ENCODE measurements at regions not wholly inside any gene's neighbourhood (a gene's known extent, or its start where the extent isn't known, plus 50 kb on each side); places are given as distances from the start of the nearest gene placed in this dataset.

- TF ChIP-seq CTCF (IDR thresholded peaks at IDR 0.05 in 2 of 3, conservative IDR thresholded peaks at IDR 0.05 in 1 of 3; ENCODE audit: borderline replicate concordance in 1 of 3, insufficient read depth in 1 of 3, low read depth in 2 of 3, low read length in 2 of 3) = no peak
- no peak for TF ChIP-seq SIN3A (IDR thresholded peaks at IDR 0.05; ENCODE audit: low read depth)
- no peak for TF ChIP-seq POLR2A (IDR thresholded peaks at IDR 0.05; ENCODE audit: borderline replicate concordance, extremely low read depth, insufficient read depth, insufficient read length)
- TF ChIP-seq JUND (IDR thresholded peaks at IDR 0.05) = no peak
- TF ChIP-seq EZH2phosphoT487 (IDR thresholded peaks at IDR 0.05; ENCODE audit: borderline replicate concordance) = no peak
- no peak for TF ChIP-seq MAX (IDR thresholded peaks at IDR 0.05)
- TF ChIP-seq RAD21 (IDR thresholded peaks at IDR 0.05; ENCODE audit: low read depth) = no peak
- TF ChIP-seq EZH2 (IDR thresholded peaks at IDR 0.05) = no peak
- TF ChIP-seq REST (IDR thresholded peaks at IDR 0.05; ENCODE audit: low read depth) = no peak
- TF ChIP-seq SRF (IDR thresholded peaks at IDR 0.05; ENCODE audit: low read depth) = no peak
- TF ChIP-seq POLR2AphosphoS5 (IDR thresholded peaks at IDR 0.05; ENCODE audit: low read depth, low read length) = no peak
- no peak for TF ChIP-seq EGR1 (IDR thresholded peaks at IDR 0.05; ENCODE audit: low read depth)
- TF ChIP-seq ZFX (IDR thresholded peaks at IDR 0.05) = no peak
- no peak for TF ChIP-seq CEBPB (IDR thresholded peaks at IDR 0.05; ENCODE audit: low read depth)
These were observed 700.3 kb downstream of the DNAH5 start for GRCh38 chr5:13244151-13244550.

Data from HCT116 (cell line).